Fibroblast of mammary gland (primary cell): ENCODE measurements at regions not wholly inside any gene's neighbourhood (a gene's known extent, or its start where the extent isn't known, plus 50 kb on each side); places are given as distances from the start of the nearest gene placed in this dataset.

Source experiments
- DNase-seq: peaks from one replicate; pipeline ENCODE4 v3.0.0-alpha.2; 2010; ENCODE audit warnings: low read depth
- H3K4me3 ChIP-seq: 2 replicates; pipeline ENCODE4 v1.5.1; 2011; ENCODE audit warnings: low read depth, mild to moderate bottlenecking, low read length, moderate library complexity; ENCODE audit not compliant: control insufficient read depth
- TF ChIP-seq, protein P1 (sequence below): conservative IDR thresholded peaks from 2 replicates; pipeline ENCODE4 v1.5.1; 2011; ENCODE audit warnings: low read depth, low read length, inconsistent platforms; ENCODE audit not compliant: control insufficient read depth, insufficient read depth

DNA sequence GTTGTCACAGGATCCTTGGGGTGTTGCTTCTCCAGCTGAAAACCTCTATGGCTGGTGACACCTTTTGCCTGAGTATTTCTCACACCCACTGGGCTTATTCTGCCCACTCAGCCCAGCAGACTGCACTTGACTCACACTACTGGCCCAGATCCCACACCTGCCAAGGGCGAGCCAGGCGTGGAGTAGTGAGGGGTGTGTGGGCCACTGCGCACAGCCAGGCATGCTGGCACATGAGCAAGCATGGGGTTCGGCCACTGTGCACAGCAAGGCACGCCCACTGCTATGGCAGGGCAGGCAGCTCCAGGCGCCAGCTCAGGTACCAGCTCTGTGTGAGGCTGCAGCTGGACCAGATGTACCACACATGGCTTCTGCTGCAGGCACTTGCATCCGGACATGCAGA is 116.5 kb upstream of the MTNR1B start:
- DNase-seq: no peak
- H3K4me3 ChIP-seq: no peak overlapping the region

DNA sequence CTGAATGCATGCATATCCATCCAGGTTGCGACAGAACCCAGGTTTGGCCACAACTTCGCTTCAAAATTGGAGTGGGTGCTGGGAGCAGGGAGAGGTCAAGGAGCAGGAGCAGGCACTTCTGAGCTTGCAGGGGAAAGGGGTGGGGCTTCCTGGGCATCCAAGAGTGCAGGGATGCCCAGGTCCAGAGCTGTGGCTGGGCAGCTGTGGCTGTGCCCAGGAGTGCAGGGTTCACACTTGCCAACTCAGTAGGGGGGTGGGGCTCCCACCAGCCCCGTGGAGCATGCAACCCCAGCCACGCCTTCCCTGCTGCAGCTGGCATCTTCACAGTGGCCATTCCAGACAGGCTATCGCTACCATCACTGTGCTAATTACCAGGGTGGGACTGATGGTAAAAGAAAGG is 115.3 kb upstream of the MTNR1B start:
- DNase-seq: no peak
- H3K4me3 ChIP-seq: no peak overlapping the region
- TF ChIP-seq, protein P1, sequence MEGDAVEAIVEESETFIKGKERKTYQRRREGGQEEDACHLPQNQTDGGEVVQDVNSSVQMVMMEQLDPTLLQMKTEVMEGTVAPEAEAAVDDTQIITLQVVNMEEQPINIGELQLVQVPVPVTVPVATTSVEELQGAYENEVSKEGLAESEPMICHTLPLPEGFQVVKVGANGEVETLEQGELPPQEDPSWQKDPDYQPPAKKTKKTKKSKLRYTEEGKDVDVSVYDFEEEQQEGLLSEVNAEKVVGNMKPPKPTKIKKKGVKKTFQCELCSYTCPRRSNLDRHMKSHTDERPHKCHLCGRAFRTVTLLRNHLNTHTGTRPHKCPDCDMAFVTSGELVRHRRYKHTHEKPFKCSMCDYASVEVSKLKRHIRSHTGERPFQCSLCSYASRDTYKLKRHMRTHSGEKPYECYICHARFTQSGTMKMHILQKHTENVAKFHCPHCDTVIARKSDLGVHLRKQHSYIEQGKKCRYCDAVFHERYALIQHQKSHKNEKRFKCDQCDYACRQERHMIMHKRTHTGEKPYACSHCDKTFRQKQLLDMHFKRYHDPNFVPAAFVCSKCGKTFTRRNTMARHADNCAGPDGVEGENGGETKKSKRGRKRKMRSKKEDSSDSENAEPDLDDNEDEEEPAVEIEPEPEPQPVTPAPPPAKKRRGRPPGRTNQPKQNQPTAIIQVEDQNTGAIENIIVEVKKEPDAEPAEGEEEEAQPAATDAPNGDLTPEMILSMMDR: no peak

More for the DNA sequence above, 116.5 kb upstream of the MTNR1B start:
- TF ChIP-seq, protein P1: no peak

DNA sequence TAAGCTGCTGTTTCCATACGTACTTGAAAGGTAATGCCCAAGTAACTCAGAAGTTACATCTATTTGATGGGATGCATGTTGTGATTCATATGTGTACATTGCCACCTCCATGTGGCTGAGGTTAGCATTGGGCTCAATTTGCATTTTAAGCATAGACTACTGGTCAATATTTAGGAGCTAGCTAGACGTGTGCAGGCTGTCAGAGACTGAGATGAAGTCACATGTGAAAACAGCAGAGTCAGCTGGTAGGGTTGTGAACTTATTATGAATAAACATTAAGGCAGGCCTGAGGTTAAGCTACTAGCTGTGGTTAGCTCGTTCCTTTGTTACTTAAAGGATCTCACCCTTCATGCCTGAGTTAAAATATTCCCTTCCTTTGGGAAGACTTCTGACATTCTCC is 114.5 kb upstream of the MTNR1B start:
- DNase-seq: no peak
- H3K4me3 ChIP-seq: no peak overlapping the region
- TF ChIP-seq, protein P1: no peak

DNA sequence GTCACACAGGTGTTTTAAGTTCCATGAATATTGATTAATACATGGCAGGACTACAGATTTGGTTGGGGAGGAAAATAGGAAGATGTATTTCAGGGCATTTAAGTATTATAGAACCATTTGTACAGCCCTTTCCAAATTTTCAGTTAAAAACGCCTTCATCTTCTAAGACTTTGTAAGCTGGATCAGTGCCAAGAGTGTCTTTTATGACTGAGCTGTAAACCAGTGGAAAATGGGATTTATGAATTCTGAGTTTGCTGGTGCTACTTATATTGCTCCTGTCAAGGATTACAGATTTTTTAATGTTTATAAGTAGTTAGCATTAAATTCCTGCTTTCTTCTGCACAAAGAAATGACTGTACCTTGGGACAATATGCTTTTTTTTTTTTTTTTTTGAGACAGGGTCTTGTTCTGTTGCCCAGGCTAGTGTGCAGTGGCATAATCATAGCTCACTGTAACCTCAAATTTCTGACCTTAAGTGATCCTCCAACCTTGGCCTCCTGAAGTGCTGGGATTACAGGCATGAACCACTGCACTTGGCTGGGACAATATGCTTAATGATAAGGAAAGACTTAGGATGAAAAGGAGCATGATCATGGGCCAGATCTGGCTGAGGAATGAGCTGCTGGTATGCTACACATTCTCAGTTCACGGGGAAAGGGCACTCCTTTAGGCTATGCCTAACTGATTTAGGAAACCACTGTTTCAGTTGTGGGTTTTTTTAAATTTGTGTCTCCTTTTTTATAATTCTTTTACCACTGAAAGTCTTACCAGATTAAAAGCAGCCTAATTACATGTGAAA is 113.6 kb upstream of the MTNR1B start:
- TF ChIP-seq, protein P1: no peak
- no peak for DNase-seq
- H3K4me3 ChIP-seq: no peak overlapping the region

DNA sequence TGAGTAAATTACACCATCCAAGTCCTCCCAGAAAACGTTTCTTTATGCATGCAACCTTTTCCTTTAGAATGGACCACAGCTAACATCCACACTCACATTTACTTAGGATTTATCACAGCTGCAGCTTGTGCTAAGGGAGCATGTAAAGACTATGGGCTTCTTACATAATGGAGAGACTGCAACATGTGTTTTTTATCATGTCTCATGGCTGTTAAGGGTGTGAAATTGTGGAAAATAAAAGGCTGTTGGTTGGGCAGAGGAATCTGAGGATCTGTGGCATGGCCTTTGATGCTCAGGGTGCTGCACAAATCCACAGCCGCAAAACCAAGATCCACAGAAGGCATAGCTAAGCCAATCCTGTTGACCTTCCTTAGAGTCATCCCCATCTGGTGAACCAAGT is 112.0 kb upstream of the MTNR1B start:
- no peak overlapping the region for H3K4me3 ChIP-seq
- no peak for DNase-seq
- TF ChIP-seq, protein P1: no peak

DNA sequence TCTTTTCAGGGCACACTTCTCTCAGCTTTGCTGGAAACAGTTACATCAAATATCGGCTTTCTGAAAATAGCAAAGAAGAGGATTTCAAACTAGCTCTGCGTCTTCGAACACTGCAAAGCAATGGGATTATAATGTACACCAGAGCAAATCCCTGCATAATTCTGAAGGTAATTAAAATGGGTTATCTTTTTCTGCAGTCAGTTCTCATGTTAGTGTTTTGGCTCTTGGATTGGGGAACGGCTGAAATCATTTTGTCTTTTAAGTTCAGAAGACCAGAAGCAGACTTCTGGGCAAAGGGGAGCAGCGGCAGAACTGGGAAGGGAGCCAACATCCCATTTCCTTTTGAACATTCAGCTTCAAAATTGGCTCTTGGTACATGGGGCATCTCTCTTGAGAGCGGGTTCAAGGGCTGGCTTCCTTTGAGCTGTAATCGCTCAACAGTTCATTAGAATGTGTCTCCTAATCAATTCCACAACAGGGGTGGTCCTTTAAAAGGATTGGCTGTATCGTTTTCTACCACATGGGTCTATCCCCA is 110.2 kb upstream of the MTNR1B start:
- DNase-seq: no peak
- no peak overlapping the region for H3K4me3 ChIP-seq
- TF ChIP-seq, protein P1: no peak
